DMS53 (cell line): ENCODE measurements at regions not wholly inside any gene's neighbourhood (a gene's known extent, or its start where the extent isn't known, plus 50 kb on each side); places are given as distances from the start of the nearest gene placed in this dataset.
"Not testable (repeated sequence)": the region's sequence is repeated elsewhere in the genome, so short reads cannot be mapped to it uniquely, and the experiment has no call there.

Source experiments
- DNase-seq: peaks from one replicate; lab custom pipeline; 2025; lab: John Stamatoyannopoulos, UW

DNA sequence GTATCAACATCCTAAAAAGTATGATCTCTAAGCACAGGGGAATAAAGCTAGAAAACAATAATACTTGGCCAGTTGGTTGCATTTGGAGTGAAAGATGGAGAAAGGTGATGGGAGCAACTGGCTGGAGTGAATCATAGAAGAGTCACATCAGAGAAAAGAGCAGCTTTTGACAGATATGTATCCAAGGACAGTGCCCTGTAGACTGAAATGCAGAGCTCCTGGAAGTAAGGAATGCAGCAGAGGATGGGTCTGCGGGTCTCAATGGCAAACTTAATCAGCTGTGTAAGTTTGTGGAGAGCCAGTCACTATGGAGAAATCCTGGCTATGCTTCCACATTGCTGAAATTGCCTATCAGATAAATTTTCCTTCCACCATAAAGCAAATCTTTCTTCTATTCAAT is 218.1 kb upstream of the PRNP start:
- DNase-seq: no peak

DNA sequence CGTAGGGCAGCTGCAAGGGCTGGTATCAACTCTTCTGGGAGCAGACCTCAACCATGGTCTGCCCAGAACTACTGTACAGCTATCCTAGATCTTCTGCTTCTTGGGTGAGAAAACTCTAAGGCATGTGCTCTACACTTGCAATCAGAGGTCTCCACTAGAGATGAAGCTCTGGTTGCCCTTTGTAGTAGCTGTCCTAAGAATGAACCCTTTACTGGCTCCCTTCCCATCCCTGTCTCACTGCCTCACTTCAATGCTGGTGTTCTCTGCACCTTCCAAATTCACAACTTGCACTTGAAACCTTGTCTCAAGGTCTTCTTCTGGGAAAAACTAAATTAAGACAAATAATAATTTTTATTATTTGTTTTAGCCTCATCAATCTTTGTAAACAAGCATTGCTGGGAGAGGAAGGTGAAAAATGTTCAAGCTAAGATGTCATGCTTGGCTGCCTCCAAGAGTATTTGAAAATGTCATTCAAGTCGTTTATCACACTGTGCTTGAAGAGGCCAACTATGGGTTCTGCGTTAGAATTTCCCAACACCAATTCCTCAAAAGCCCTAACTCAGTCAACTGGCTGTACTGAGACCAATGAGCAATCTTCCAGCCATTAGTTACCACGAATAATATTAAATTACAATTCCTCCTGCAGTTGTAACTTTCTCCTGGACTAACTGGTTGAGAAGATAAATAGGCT is 216.9 kb upstream of the ADRA1D start:
- peak; percentile 30 for DNase-seq

DNA sequence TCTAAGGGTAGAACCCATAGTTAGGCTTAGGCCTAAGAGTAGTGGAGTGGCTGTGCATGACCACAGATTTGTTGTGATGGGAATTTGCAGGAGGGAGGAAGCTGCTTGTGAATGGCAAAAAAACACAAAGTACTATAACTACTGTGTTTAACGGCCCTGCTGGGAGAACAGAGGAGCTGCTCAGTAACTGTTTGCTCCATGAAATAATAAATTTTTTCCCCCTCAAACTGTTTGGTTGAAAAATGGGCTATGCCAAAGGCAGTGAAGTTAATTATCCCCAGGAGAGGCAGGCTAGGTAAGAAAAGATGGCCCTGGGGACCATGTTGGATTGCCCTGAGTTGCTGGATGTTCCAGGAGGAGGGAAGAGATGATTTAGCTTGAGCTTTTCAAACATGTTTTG is 216.1 kb upstream of the ADRA1D start:
- no peak for DNase-seq

DNA sequence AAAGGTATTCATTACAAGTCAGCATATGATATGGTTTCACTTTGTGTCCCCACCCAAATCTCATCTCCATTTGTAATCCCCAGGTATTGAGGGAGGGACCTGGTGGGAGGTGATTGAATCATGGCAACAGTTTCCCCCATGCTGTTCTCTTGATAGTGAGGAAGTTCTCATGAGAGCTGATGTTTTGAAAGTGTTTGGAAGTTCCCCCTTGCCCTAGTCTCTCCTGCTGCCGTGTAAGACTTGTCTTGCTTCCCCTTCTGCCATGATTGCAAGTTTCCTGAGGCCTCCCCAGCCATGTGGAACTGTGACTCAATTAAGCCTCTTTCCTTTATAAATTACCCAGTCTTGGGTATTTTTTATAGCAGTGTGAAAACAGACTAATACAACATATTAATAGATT is 213.7 kb upstream of the ADRA1D start:
- not testable (repeated sequence) for DNase-seq

DNA sequence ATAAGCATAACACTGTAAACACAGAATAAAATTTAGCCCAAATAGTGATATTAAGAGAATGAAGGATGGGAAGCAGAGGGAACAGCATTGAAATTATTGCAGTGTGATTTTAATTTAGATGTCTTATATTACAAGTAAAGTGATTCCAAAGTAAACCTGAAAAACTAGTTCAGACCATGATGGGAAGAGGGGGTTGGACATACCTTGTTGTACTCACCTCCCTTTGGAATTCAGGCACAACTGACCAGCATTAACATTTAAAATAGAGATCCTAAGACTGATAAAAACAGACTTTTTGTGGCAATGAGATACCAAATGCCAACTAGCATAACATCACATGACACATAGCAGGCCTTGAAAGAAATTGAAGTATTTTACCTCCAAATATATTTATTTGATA is 210.0 kb upstream of the ADRA1D start:
- DNase-seq: no peak

DNA sequence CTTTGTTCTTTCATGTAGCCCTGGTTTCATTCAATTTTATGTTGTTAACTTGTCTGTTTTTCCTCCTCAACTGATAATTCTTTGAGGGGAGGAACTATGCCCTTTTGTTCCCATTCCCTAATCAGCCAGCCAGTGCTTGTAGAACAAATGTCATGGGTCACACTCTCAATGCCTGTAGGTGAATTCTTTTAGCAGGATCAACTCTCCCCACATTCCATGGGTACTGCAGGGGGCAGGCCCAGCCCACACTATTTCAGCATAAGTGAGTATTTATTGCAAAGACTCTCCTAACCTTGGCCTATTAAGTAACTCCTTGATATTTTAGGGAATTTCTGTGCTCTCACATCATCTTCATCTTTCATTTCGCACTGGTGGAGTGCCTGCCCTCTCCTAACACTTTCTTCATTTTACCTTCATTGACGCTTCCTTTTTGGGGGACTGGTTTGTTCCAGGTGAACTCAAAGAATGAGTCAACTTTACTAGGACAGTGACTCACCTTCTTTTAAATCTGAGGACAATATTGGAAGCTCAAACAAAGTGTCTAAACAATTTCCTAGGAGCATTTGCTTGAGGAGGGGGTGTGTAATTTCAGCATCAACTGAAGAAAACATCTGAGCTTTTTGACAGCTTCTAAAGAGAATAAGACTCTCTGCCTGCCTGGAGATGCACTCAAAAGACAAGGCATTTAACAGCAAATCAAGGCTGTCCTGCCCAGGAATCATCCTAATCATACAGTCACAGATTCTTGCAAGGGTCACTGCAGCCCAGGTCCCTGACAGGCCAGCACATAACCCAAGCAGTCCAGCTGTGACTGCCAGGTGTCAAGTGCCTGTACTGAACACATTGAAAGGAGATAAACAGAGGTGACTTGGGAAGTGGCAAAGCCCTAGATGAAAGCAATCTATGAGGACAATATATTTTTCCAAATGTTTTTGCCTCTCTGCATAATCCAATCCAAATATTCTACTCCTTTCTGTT is 208.8 kb upstream of the ADRA1D start:
- DNase-seq: no peak

DNA sequence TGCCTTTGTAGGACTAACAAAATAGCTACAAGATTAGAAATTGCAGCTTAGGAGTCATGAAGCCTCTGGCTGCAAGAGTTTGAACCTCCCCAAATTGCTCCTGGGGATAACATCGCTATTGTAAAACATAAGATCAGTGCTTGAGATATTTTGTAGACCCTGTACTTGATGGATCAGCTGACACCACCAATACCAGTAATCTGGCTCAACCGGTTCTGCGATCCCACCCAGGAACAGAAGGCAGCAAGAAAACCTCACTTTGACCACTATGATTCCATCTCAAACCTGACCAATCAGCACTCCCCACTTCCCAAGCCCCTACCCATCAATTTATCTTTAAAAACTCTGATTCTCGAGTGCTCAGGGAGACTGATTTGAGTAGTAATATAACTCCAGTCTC is 206.9 kb upstream of the ADRA1D start:
- no peak for DNase-seq

DNA sequence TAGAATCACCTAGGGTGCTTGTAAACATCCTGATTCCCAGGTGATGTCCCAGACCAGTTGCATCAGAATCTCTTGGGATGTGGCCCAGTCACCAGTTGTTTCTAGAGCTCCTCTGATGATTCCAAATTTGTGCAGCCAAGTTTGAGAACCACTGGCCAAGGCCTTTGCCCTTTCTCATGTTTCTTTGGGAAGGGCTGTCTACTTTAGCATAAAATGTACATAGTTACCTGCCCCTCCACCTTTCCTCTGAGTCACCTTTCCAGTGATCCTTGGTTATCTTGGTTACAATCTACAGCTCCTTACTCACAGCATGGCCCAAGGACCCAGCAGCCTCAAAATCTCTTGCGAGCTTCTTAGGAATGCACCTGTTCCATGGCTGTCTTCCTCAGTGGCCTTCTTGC is 206.2 kb upstream of the ADRA1D start:
- no peak for DNase-seq

DNA sequence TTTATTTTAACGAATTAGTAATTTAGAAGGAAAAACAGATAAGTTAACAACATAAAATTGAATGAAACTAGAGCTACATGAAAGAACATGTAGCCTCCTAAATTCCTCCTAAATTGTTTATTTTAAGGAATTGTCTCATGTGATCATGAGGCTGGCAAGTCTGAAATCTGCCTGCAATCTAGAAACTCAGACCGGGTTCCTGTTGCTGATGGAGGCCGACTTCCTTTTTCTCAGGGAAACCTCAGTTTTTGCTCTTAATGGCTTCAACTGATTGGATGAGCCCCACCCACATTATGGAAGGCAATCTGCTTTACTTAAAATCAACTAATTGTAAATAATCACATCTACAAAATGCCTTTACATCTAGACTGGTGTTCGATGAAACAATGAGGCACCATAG is 205.0 kb upstream of the ADRA1D start:
- no peak for DNase-seq

DNA sequence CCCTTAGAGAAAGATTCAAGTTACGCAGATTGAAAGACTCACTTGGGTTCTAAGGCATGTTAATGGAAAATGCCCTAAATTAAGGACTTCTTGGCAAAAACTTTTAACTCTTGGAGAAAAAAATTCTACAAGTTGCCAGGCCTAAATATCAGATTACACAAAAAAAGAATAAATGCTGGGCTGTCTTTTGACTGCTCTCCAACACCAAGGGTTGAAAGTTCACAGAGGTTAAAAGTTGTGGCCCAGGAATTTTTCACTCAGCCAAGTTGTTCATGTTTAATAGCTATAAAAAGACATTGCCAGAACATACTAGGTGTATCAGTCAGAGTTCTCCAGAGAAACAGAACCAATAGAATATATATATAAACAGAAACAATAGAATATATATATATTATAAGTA is 204.3 kb upstream of the ADRA1D start:
- no peak for DNase-seq

DNA sequence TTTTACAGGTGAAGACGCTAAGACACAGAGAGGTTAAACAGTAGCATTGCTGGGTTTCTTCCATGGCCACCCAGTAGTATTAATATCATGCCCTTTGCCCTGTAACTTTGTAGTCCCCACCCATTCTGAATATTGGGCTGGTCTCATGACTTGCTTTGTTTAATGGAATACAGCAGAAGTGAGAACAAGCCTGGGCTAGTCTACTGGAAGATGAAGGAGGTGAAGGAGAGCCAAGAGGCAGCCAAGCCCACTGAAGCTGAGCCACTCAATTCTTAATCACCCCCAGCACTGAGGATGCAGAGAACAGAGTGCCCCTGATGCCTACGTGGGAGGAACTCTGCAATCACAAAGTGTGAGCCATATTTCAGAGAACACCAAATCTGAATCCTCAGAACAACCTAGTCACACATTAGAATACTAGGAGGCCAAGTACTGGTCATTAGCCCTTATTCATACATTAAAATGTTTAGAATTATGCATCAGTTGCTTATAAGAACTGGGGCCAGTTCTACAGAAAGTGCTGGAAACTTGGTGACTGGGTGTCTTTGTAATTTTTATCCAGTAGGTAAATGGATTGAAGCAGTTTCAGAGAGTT is 202.5 kb upstream of the ADRA1D start:
- DNase-seq: no peak

DNA sequence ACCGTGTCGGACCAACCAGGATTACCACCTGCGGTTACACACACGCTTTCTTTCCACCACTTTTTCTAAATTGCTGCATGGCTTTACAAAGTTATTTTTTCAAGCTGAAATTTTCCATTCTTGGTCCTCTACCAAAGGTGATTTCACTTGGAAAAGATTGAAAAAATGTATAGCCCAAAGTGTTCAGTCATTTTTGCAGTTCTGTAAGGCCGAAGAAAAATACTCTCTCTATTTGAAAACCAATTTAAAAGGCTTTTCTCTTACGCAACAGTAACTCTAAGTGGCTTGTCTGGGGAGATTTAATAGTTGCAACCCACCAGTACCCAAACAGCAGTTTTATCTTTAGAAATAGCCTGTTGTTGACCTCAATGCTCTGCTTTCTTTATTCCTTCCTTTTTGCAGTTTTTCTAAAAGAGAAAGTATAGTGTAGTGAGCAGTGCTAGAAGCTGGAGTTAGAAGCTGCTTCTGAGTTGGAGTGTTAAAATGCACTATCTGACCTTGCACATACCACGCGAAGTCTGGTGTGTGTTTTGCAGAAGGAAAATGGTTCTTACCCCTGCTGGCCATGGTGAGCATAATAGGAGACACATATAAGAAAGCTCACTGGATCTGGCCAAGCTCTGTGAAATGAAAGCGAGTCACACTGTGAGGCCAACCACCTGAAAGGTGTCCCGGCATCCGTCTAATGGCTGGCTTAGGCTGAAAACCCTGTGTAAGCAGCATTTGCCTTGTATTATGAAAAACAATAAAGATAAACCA is 201.0 kb upstream of the ADRA1D start:
- DNase-seq: peak; percentile 23

DNA sequence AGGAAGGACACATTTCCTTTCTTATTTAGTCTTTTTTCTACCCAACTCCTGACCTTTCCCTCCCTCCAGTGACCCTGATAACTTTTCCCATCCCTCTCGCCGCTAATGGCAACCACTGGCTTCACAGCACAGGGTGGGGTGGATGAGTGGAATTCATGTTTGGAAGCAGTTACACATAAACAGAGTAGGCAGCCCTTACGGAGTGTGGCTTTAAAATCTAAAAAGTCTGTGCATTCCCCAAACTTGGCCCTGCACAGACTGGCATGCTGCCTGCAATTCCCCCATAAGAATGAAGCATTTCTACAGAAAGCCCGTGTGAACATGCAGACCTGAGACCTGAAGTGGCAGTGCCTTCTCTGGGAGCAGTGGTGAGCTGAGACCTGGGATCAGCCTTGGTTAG is 196.7 kb upstream of the ADRA1D start:
- DNase-seq: no peak

DNA sequence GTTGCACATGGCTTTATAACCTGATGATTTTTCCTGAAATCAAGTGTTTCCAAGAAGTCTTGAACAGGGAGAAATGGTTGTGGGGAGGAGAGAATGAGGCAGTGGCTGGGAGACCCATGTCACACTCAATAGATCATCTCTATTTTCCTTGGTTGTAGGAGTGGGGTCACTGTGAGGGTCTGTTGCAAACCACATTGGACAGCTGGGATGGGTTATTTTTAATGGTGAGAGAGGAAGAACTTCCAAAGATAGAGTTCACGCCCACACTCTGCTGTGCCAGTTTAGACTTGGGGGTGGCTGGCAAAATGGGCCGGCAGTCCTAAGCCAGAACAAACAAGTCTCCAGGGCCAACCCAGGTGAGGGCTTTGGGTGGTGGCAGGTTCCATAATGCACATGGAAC is 196.2 kb upstream of the ADRA1D start:
- no peak for DNase-seq

DNA sequence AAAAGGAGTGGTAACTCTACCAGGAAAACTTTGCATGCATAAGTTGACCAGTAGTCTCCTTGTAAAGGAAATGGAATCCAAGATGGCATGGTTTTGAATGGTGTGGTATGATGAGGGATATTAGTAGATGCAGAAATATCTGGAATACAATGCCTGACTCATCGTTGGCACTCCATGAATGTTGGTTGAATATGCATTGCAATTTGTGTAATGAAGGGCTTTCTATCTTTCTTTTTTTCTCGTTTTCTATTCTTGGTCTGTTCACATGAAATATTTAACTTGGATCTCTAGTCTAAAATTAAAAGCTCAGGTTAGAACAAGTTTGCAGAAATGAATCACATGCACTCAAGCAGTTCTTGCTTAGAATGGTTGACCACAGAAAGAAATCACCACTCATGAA is 195.3 kb upstream of the ADRA1D start:
- DNase-seq: no peak

DNA sequence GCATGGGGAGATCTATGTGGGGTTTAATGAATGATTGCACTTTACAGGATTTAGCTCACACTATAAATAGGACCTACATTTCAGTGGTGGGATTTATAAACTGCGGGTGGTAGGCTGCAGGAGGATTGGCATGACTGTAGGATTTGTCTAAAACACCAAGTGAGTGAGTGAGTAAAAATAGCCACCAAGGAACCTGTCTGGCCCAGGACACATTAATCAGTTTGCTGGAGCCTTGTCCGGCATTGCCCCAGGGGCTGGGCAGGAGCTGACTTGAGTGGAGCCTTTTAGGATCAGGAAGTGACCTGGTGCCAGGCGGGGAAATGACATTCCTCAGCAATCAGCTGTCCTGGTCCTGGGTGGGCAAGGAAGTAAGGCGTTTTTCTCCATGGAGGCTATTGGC is 193.9 kb upstream of the ADRA1D start:
- DNase-seq: no peak

DNA sequence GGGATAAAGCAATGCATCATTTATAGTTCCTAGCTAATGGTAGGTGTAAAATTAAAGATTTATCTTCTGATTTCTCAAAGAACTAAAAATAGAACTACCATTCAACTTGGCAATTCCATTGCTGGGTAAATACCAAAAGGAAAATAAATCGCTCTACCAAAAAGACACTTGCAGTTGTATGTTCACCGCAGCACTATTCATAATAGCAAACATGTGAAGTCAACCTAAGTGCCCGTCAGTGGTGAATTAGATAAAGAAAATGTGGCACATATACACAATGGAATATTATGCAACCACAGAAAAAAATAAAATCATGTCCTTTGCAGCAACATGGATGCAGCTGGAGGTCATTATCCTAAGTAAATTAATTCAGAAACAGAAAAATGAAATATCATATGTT is 192.8 kb upstream of the ADRA1D start:
- DNase-seq: no peak

DNA sequence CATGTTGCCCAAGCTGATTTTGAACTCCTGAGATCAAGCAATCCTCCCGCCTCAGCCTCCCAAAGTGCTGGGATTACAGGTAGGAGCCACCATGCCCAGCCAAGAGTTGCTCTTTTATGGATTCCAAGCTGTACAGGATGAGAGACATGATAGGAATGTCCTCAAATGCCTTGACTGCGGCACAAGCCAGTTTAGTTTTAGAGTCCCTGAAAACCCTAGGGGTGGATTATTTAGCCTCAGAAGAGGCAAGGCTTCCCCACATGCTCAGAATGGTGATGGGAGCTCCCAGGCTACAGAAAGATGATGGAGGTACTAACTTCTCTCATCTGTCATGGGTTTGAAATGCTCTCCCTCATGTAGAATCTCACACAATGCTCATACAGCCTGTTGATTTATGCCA is 192.1 kb upstream of the ADRA1D start:
- DNase-seq: no peak

DNA sequence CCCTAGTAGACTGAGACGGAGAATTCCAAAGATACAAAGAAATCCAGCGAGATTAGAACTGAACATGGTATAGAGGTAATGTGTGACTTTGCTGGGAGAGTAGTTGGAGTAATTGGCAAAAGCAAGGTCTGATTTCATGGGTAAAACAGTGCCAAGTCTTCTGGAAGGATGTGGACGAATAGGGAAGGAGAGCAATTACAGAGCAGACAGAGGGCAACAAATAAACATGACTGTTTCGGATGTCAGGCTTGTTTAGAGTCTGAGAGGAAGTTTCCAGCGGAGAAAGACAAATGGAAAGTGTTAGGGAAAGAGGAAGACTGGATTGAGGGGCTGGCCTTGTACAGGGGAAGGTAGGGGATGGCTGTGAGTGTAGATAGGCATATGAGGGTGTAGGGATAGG is 190.4 kb upstream of the ADRA1D start:
- no peak for DNase-seq

DNA sequence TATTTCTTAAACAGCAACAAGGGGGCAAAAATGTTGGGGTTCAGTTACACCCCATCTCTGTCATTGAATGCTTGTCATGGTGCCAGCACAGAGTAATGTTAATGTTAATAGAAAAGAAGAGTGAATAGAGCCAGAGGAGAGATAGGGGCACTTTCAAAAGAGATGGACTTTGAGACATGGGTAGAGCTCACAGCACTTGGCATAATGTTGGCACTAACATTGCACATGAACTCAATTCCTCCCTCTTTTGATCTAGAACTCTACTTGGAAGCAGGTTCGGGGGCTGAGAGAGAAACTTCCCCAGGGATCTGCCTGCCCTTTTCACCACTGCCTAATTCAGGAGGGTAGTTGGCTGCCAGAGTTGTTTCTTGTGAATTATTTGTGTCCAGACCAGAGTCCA is 188.0 kb upstream of the ADRA1D start:
- no peak for DNase-seq

DNA sequence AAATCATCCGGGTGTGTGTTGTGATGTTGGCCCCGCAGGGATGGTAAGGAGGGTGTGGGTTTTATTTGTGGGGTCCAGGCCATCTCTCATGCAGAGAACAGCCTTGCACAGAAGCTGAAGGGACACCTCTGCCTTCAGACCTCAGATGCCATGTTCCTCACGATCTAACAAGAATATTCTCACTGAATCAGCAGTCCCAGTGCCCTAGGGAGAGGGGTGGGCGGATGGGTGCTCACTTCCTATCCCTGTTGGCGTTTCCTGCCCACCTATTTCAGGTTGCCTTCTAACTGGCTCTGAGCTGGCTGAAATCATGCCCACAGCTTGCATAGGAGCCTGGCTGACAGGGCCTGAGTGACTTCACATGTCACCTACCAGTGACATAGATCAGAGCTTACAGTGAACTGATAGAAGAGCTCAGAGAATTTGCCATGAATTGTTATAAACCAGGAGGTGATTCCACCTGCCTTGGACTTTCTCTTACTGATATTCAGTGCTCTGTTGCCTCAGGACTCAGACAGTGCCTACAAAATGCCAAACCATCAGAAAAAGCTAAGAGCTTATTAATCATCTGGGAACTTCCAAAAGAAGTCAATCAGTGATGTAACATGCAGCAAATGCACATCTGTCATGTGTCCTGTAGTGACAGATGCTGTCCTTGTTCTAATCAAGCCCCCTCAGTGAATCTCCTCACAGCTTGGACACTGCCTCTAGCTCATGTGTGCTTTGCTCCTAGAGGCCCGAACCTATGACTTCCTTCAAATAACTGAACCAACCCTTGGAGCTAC is 186.8 kb upstream of the ADRA1D start:
- DNase-seq: no peak

DNA sequence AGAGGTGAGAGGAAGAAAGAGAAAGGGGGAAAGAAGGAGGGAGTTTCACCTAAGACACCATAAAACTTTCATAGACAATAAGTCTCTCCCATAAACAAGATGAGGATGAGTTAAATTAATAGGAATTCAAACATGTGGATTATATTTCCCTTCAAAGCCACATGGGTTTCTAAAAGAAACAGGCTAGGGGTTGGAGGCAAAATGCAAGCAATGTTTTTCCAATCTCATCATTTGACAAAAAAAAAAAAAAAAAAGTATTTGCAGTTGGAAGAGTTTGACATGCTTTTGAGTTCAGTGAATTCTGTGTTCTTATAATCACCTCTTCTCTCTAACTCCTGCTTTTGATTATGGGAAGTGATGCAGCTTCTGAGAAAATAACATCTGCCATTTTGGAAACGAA is 186.1 kb upstream of the ADRA1D start:
- no peak for DNase-seq
